Activated CD4-positive, alpha-beta T cell treated with anti-CD3 and anti-CD28 coated beads, Interleukin-2, amount 10 ng/mL, durations not matched to agents 24 days and 14 days (primary cell): ENCODE measurements at regions not wholly inside any gene's neighbourhood (a gene's known extent, or its start where the extent isn't known, plus 50 kb on each side); places are given as distances from the start of the nearest gene placed in this dataset.
A peak's percentile ranks its signal among the peaks of the same experiment; 100 is the strongest.

Experiments used
- DNase-seq: peaks from one replicate; pipeline ENCODE4 v3.0.0; 2022
- H3K27ac Mint-ChIP-seq: one replicate; pipeline ENCODE4 v1.8.0; 2022; ENCODE audit warnings: mild to moderate bottlenecking, mixed read lengths
- H3K27me3 Mint-ChIP-seq: one replicate; pipeline ENCODE4 v1.8.0; 2022; ENCODE audit warnings: mixed read lengths
- H3K36me3 Mint-ChIP-seq: one replicate; pipeline ENCODE4 v1.8.0; 2022; ENCODE audit warnings: low read depth, mild to moderate bottlenecking, mixed read lengths
- H3K4me1 Mint-ChIP-seq: one replicate; pipeline ENCODE4 v1.8.0; 2021; ENCODE audit warnings: mixed read lengths
- H3K4me3 Mint-ChIP-seq: one replicate; pipeline ENCODE4 v1.8.0; 2022; ENCODE audit warnings: mild to moderate bottlenecking, moderate library complexity, mixed read lengths
- H3K9me3 Mint-ChIP-seq: one replicate; pipeline ENCODE4 v1.8.0; 2021; ENCODE audit warnings: mixed read lengths
- intact Hi-C: fragments of 100-400 bp; cut with micrococcal nuclease; formaldehyde crosslinking; loops from one replicate; pipeline ENCODE4 v1.15.1; 2023

DNA sequence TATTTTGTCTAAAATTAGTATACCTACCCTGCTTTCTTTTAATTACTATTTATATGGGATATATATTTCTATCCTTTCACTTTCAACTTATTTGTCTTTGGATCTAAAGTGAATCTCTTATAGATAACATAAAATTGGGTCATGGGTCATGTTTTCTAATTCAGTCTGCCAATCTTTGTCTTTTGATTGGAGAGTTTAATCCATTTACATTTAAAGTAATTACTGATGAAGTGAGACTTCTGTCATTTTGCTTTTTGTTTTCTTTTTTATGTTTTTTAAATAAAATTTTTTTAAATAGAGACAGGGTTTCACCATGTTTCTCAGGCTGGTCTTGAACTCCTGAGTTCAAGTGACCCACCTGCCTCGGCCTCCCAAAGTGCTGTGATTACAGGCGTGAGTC lies 50.5 kb upstream of the PRDM1 start:
- no peaks in the 10 kb centered on the region for H3K27me3 Mint-ChIP-seq
- peaks cover 19% of the 10 kb centered on the region for H3K36me3 Mint-ChIP-seq
- H3K4me3 Mint-ChIP-seq = no peak overlapping the region
- no peak for DNase-seq
- peaks cover 20% of the 10 kb centered on the region for H3K9me3 Mint-ChIP-seq
- intact Hi-C loops = no loop called here
- H3K27ac Mint-ChIP-seq = no peak overlapping the region
- H3K4me1 Mint-ChIP-seq = peaks cover 14% of the 10 kb centered on the region

GRCh38 chr6:106033806-106034205 lies 52.3 kb upstream of the PRDM1 start:
- Mint-ChIP-seq H3K9me3 (peaks cover 27% of the 10 kb centered on the region), H3K4me3 (no peak overlapping the region), H3K27ac (no peak overlapping the region), H3K36me3 (peaks cover 17% of the 10 kb centered on the region), H3K27me3 (no peaks in the 10 kb centered on the region), H3K4me1 (peaks cover 14% of the 10 kb centered on the region)
- DNase-seq = no peak
- intact Hi-C loops = no loop called here

GRCh38 chr6:106027758-106028157 lies 58.4 kb upstream of the PRDM1 start:
- Mint-ChIP-seq H3K4me1 (peaks cover 14% of the 10 kb centered on the region), H3K27ac (no peak overlapping the region), H3K4me3 (no peak overlapping the region), H3K9me3 (peaks cover 7% of the 10 kb centered on the region), H3K27me3 (peaks cover 10% of the 10 kb centered on the region), H3K36me3 (no peaks in the 10 kb centered on the region)
- intact Hi-C loops = no loop called here
- DNase-seq = no peak

GRCh38 chr6:106026748-106027715 lies 59.1 kb upstream of the PRDM1 start:
- H3K27ac Mint-ChIP-seq = no peak overlapping the region
- peaks cover 7% of the 10 kb centered on the region for H3K9me3 Mint-ChIP-seq
- H3K4me1 Mint-ChIP-seq = peaks cover 14% of the 10 kb centered on the region
- H3K4me3 Mint-ChIP-seq = peak overlapping the region; percentile 6
- DNase-seq = no peak
- intact Hi-C loops = no loop called here
- peaks cover 10% of the 10 kb centered on the region for H3K27me3 Mint-ChIP-seq
- H3K36me3 Mint-ChIP-seq = no peaks in the 10 kb centered on the region

- no peak for DNase-seq
- H3K27ac Mint-ChIP-seq = no peak overlapping the region
- peaks cover 7% of the 10 kb centered on the region for H3K9me3 Mint-ChIP-seq
- H3K4me3 Mint-ChIP-seq = no peak overlapping the region
- intact Hi-C loops = no loop called here
- H3K27me3 Mint-ChIP-seq = peaks cover 10% of the 10 kb centered on the region
- no peaks in the 10 kb centered on the region for H3K36me3 Mint-ChIP-seq
- H3K4me1 Mint-ChIP-seq = peaks cover 14% of the 10 kb centered on the region
Observed at GRCh38 chr6:106025655-106026054, 60.5 kb upstream of the PRDM1 start.

DNA sequence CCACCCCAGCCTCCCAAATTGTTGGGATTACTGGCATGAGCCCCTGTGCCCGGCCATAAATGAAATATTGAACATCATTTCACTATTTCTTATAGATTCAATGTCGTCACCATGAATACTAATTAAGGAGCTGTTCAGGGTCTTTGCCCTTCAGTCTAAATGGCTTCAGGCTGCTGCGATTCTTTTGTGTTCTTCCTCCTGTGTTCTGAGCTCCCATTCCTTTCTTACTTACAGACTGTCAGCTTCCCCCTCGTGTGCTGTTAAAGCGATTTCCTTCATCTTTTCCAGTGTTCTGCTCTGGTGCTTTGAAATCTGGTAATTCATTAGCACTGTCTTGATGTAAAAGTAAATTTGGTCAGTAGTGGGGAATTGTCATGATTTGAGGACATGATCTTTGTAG lies 63.3 kb upstream of the PRDM1 start:
- Mint-ChIP-seq H3K27ac (no peak overlapping the region), H3K4me3 (no peak overlapping the region), H3K27me3 (peaks cover 10% of the 10 kb centered on the region), H3K9me3 (no peaks in the 10 kb centered on the region), H3K36me3 (no peaks in the 10 kb centered on the region), H3K4me1 (peaks cover 11% of the 10 kb centered on the region)
- no peak for DNase-seq
- intact Hi-C loops = no loop called here

DNA sequence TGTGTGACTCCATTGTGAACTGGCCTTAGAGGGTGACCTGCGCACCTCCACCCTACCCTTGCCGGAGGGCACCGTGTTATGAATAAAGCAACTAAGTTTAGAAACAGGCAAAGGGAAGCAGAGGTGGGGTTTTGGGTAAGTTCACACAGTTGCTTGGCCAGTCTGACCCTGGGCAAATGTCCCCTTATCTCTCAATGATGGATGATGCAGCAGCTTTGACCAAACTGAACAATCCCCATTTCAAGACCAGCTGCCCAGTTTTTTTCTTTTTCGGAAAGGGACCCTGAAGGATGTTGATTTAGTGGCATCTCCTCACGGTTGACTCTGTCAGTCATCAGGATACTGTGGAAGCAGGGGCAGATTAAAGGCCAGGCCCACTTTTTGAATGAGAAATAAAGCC lies 68.7 kb upstream of the PRDM1 start:
- peaks cover 30% of the 10 kb centered on the region for H3K27me3 Mint-ChIP-seq
- DNase-seq = no peak
- no peaks in the 10 kb centered on the region for H3K9me3 Mint-ChIP-seq
- no peak overlapping the region for H3K27ac Mint-ChIP-seq
- H3K4me1 Mint-ChIP-seq = no peaks in the 10 kb centered on the region
- no peaks in the 10 kb centered on the region for H3K36me3 Mint-ChIP-seq
- no peak overlapping the region for H3K4me3 Mint-ChIP-seq
- intact Hi-C loops = no loop called here

DNA sequence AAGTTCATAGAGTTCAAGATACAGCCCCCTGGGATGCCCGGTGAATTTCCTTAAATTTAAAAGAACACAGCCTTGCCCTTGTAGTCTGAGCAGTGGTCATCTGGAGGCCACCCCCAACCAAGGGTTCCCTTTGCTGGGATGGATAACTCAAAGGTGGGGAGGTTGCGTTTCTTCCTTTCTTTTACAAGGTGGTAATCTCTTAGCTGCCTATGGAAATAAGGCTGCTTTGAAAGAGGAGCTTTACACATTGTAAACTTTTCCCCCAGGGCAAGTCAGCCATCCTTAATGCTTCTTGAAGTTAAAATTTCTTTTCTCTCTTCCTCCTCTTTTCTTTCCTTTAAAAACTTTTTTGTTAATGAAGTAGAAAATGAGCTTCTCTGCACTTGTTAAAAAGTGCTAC lies 71.2 kb upstream of the PRDM1 start:
- no peak overlapping the region for H3K27ac Mint-ChIP-seq
- H3K36me3 Mint-ChIP-seq = no peaks in the 10 kb centered on the region
- H3K4me1 Mint-ChIP-seq = peaks cover 2% of the 10 kb centered on the region
- H3K4me3 Mint-ChIP-seq = no peak overlapping the region
- peaks cover 30% of the 10 kb centered on the region for H3K27me3 Mint-ChIP-seq
- no peak for DNase-seq
- intact Hi-C loops = no loop called here
- H3K9me3 Mint-ChIP-seq = no peaks in the 10 kb centered on the region

DNA sequence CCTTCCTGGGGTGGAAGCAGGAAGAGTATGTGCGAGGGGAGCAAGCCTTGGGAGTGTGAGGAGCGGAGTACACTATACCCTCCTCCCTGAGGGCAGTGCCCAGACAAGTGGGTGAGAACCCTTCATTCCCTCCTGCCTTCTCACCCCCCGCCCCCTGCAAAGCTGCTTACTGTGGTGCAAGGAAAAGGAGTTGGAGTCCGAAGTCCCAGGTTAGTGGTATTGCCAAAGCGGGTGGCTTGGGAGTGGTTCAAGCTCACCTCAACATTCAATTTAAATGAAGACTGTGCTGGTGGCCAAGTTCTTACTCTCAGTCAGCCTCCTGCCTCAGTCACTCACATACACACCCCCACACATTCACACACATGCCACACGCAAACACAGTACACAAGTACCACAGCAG lies 74.7 kb upstream of the PRDM1 start:
- Mint-ChIP-seq H3K9me3 (peaks cover 4% of the 10 kb centered on the region), H3K4me1 (peaks cover 2% of the 10 kb centered on the region), H3K27ac (no peak overlapping the region), H3K36me3 (no peaks in the 10 kb centered on the region), H3K4me3 (no peak overlapping the region), H3K27me3 (peaks cover 23% of the 10 kb centered on the region)
- DNase-seq = no peak
- intact Hi-C loops = no loop called here

DNA sequence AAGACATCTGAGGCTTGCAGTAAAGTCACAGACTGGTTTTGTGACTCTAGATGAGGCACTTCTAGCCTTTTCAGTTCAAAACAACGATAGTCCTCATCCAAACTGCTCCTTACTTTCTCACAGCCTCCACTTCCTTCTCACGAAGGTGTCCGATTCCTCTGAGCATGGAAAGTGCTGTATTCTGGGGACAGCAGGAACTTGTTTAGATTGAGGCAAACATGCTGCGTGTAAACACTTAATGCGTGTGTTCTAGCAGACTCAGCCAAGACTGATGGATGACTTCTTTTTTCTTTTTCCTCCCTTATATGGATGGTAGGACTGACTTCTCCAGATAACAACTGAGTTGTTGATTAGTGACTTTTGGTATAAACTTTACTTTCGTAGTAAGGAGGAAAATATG lies 80.2 kb upstream of the PRDM1 start:
- intact Hi-C loops = no loop called here
- Mint-ChIP-seq H3K4me3 (no peak overlapping the region), H3K27me3 (peaks cover 45% of the 10 kb centered on the region)

GRCh38 chr6:106005013-106005412 lies 81.1 kb upstream of the PRDM1 start:
- DNase-seq = no peak
- Mint-ChIP-seq H3K27ac (no peak overlapping the region), H3K27me3 (peaks cover 49% of the 10 kb centered on the region), H3K36me3 (peaks cover 1% of the 10 kb centered on the region), H3K4me3 (no peak overlapping the region), H3K9me3 (peaks cover 4% of the 10 kb centered on the region), H3K4me1 (peaks cover 3% of the 10 kb centered on the region)
- intact Hi-C loops = no loop called here

More for the DNA sequence above, 80.2 kb upstream of the PRDM1 start:
- peaks cover 1% of the 10 kb centered on the region for H3K36me3 Mint-ChIP-seq
- H3K9me3 Mint-ChIP-seq = peaks cover 4% of the 10 kb centered on the region
- no peak overlapping the region for H3K27ac Mint-ChIP-seq
- DNase-seq = no peak
- H3K4me1 Mint-ChIP-seq = peaks cover 3% of the 10 kb centered on the region

DNA sequence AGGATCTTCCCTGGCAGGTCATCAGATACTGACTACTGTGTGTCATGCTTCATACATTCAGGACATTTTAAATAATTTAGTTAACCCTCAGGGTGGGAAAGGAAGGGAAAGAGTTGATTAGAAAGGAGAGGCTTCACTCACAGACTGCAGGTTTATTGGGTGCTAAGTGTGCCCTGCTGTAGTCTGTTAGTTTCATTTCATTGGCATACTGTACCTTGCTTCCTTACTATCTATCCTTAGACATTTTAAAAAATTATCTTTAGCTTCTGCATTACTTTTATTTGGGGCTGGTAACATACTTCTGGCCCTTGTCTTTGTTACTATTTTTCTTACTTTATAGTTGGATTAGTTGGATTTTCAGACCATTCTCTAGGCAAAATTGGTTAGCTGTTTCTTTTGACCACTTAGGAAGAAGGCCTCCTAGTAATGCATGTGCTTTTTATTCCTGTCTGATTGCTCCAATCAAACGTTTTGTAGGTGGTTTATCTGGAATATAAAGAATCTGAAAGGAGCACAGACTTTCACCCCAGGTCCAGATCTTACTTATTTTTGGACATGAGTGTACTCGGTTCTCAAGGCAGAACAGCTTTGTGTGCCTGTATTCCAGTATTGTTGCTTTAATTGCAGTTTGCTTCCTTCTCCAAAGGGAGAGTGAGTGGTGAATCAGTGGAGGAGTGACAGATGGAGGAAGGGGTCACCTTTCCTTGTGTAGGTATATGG lies 82.7 kb upstream of the PRDM1 start:
- Mint-ChIP-seq H3K4me3 (no peak overlapping the region), H3K9me3 (peaks cover 4% of the 10 kb centered on the region), H3K27ac (no peak overlapping the region), H3K36me3 (peaks cover 3% of the 10 kb centered on the region), H3K27me3 (peaks cover 49% of the 10 kb centered on the region), H3K4me1 (peaks cover 3% of the 10 kb centered on the region)
- intact Hi-C loops = no loop called here
- peak; percentile 17 for DNase-seq

DNA sequence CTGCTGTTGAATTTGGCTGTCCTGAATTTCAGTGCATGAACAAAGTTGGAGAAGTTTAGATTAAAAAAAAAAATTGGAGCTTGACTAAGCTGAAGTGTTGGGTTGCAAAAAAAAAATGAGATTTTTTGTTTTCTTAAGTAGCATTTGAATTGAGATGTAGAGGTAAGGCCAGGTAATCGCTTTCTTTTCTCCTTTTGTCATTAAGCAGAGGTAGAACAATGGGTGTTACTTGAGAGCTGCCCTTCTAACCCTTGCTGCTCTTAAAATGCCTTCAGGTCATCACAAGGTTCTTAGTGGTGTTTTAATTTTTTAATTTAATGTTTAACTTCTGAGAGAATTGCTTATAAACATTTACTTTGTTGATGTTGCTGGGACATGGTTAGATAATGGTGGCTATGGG lies 84.1 kb upstream of the PRDM1 start:
- Mint-ChIP-seq H3K4me3 (no peak overlapping the region), H3K27me3 (peaks cover 58% of the 10 kb centered on the region), H3K4me1 (peaks cover 5% of the 10 kb centered on the region), H3K9me3 (peaks cover 3% of the 10 kb centered on the region), H3K27ac (no peak overlapping the region), H3K36me3 (peaks cover 3% of the 10 kb centered on the region)
- intact Hi-C loops = no loop called here
- DNase-seq = no peak

GRCh38 chr6:106000935-106001334 lies 85.2 kb upstream of the PRDM1 start:
- H3K27me3 Mint-ChIP-seq = peaks cover 60% of the 10 kb centered on the region
- intact Hi-C loops = no loop called here
- H3K36me3 Mint-ChIP-seq = peaks cover 3% of the 10 kb centered on the region
- no peak overlapping the region for H3K27ac Mint-ChIP-seq
- H3K4me1 Mint-ChIP-seq = peaks cover 5% of the 10 kb centered on the region
- no peak overlapping the region for H3K4me3 Mint-ChIP-seq
- no peak for DNase-seq
- H3K9me3 Mint-ChIP-seq = no peaks in the 10 kb centered on the region
